Lower lobe of right lung (tissue), 2 donors: ENCODE measurements at regions not wholly inside any gene's neighbourhood (a gene's known extent, or its start where the extent isn't known, plus 50 kb on each side); places are given as distances from the start of the nearest gene placed in this dataset.

ENCODE experiments used
- ATAC-seq, 2 donors: fragments of 200-7000 bp; cut with Tn5 transposase; one replicate each; pipeline ENCODE4 v1.9.1; 2020 to 2022; ENCODE audit warnings: mild to moderate bottlenecking in 2 of 2, moderate library complexity in 2 of 2
- DNase-seq: peaks from one replicate; pipeline ENCODE4 v3.0.0-alpha.2; 2020
- H3K27ac ChIP-seq: fragments of 200-600 bp; one replicate; pipeline ENCODE4 v1.8.0; 2022
- H3K27me3 ChIP-seq: fragments of 200-600 bp; one replicate; pipeline ENCODE4 v1.8.0; 2022; ENCODE audit warnings: low read depth
- H3K36me3 ChIP-seq: fragments of 200-600 bp; one replicate; pipeline ENCODE4 v1.8.0; 2022; ENCODE audit warnings: mild to moderate bottlenecking
- H3K4me1 ChIP-seq: fragments of 200-600 bp; one replicate; pipeline ENCODE4 v1.8.0; 2022
- H3K4me3 ChIP-seq: fragments of 200-600 bp; one replicate; pipeline ENCODE4 v1.8.0; 2022; ENCODE audit warnings: mild to moderate bottlenecking
- H3K9me3 ChIP-seq: fragments of 200-600 bp; one replicate; pipeline ENCODE4 v1.8.0; 2022
- intact Hi-C: fragments of 100-400 bp; cut with DNase I; formaldehyde crosslinking; loops from one replicate; pipeline ENCODE4 v1.11.0; 2022
- TF ChIP-seq, protein P1 (sequence below): fragments of 200-600 bp; IDR thresholded peaks from one replicate; pipeline ENCODE4 v1.8.0; 2022; ENCODE audit warnings: antibody characterized with exemption, mild to moderate bottlenecking
- donor health status: DM: no; HTN: yes; CAD: no; lungs with severe emphysema.

DNA sequence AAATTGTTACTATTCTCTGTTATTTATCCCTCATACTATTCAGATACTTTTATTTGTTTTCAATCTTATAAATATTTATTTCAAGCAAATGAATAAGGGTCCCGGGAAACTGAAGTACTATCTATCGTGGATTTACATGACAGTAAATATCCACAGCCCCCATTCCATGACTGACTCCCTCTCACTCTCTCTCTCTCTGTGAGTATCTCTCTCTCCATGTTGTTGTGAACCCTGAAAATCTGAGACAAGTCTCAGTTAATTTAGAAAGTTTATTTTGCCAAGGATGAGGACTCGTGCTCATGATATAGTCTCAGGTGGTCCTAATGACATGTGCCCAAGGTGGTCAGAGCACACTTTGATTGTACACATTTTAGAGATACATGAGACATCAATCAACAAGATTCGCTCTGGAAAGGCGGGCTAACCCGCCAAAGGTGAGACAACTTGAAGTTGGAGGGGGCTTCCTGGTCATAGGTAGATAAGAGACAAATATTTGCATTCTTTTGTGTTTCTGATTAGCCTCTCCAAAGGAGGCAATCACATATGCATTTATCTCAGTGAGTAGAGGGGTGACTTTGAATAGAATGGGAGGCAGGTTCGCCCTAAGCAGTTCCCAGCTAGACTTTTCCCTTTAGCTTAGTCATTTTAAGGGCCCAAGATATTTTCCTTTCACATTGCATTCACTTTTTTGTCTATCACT, 986.4 kb downstream of the NLGN4X start:
- Histone ChIP-seq H3K4me3 (no peak overlapping the region), H3K36me3 (no peaks in the 10 kb centered on the region), H3K27ac (no peak overlapping the region), H3K9me3 (no peaks in the 10 kb centered on the region), H3K27me3 (no peaks in the 10 kb centered on the region), H3K4me1 (no peaks in the 10 kb centered on the region)
- DNase-seq (no peak), ATAC-seq (no peak)
- TF ChIP-seq, protein P1, sequence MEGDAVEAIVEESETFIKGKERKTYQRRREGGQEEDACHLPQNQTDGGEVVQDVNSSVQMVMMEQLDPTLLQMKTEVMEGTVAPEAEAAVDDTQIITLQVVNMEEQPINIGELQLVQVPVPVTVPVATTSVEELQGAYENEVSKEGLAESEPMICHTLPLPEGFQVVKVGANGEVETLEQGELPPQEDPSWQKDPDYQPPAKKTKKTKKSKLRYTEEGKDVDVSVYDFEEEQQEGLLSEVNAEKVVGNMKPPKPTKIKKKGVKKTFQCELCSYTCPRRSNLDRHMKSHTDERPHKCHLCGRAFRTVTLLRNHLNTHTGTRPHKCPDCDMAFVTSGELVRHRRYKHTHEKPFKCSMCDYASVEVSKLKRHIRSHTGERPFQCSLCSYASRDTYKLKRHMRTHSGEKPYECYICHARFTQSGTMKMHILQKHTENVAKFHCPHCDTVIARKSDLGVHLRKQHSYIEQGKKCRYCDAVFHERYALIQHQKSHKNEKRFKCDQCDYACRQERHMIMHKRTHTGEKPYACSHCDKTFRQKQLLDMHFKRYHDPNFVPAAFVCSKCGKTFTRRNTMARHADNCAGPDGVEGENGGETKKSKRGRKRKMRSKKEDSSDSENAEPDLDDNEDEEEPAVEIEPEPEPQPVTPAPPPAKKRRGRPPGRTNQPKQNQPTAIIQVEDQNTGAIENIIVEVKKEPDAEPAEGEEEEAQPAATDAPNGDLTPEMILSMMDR, result no peak
- intact Hi-C loops, result no loop called here

DNA sequence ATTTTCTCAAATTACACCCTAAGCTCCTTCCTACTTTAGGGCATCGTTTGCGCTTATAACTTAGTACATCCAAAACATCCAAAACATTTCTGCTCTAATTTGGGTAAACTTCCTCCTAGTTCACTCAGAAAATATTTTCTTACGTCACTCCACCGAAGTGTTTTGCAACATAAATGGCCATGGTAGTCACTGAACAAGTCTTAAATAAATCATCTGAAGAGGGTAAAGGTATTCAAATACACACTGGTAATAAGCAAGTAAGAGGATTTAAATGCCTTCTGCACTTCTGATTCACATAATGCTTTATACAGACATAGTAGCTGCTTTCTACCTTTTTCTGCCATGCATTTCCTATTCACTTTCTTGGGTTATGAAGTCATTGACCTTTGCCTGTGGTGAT, 991.9 kb downstream of the NLGN4X start:
- peak in 1 of 2 donors; percentile 83 for ATAC-seq
- no peak overlapping the region for H3K27ac ChIP-seq
- H3K9me3 ChIP-seq, result no peaks in the 10 kb centered on the region
- DNase-seq, result no peak
- H3K36me3 ChIP-seq, result no peaks in the 10 kb centered on the region
- no peaks in the 10 kb centered on the region for H3K27me3 ChIP-seq
- intact Hi-C loops, result no loop called here
- no peak overlapping the region for H3K4me3 ChIP-seq
- TF ChIP-seq, protein P1, result no peak
- no peaks in the 10 kb centered on the region for H3K4me1 ChIP-seq

DNA sequence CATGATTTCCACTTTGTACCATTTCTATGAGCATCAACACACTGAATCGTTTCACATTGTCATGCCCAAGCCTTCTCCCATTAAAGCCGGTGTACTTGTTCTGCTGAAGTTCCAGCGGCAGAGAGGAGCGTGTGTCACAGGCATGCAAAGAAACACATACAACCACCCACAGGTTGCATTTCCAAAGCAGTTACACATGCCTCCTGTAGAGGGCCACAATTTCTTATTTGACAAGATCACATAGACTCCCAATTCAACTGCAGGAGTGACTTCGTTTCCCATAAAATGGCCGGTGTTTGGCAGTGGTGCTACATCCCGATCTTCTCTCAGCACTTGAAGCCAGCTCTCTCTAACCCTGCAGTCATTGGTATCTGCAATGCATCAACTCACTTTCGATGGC, 992.6 kb downstream of the NLGN4X start:
- Histone ChIP-seq H3K27ac (no peak overlapping the region), H3K27me3 (no peaks in the 10 kb centered on the region), H3K4me1 (no peaks in the 10 kb centered on the region), H3K9me3 (no peaks in the 10 kb centered on the region), H3K36me3 (no peaks in the 10 kb centered on the region), H3K4me3 (no peak overlapping the region)
- no peak for DNase-seq
- peak; percentile 49 to 75 for ATAC-seq
- TF ChIP-seq, protein P1, result peak; percentile 21
- intact Hi-C loops, result no loop called here

DNA sequence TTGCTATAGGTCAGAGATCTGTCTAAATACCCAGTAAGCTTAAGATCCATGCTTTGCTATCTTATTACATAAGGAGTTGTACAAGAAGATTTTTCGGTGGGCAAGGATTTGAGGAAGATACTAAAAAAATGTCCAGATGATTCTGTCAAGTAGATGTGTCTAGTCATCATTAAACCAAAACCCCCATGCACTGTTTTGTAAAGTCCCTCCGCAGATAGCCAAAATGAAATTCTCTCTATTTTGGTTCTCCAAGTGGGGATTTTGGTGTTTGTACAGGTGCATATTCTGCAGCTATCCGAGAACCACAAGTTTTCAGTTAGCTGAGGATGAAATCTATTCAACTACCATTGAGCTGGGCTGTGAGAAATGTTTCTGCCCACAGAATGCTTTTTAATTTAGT, 994.8 kb downstream of the NLGN4X start:
- DNase-seq (no peak), ATAC-seq (no peak)
- Histone ChIP-seq H3K4me3 (no peak overlapping the region), H3K9me3 (no peaks in the 10 kb centered on the region), H3K36me3 (no peaks in the 10 kb centered on the region), H3K27me3 (no peaks in the 10 kb centered on the region), H3K4me1 (no peaks in the 10 kb centered on the region), H3K27ac (no peak overlapping the region)
- intact Hi-C loops, result no loop called here
- TF ChIP-seq, protein P1, result no peak

DNA sequence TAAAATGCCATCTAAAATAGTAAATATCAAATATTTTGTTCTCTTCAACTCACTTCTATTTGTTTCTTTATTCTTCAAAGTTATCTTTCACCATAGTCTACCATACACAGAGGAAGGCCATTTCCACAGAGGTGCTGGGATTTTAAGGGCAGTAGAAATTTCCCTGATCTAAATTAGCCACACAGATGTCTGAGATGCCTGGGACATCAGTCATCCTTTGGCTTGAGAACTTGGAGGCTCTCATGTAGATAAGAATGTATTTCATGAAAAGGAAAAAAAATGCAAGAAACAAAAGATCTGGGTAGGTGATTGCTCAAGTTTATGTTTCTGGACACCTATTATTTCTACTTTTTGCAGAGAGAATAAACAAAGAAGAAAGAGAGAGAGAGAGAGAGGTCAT, 1008.2 kb downstream of the NLGN4X start:
- Histone ChIP-seq H3K36me3 (no peaks in the 10 kb centered on the region), H3K4me3 (no peak overlapping the region), H3K9me3 (no peaks in the 10 kb centered on the region), H3K4me1 (no peaks in the 10 kb centered on the region), H3K27ac (no peak overlapping the region), H3K27me3 (no peaks in the 10 kb centered on the region)
- TF ChIP-seq, protein P1, result no peak
- intact Hi-C loops, result no loop called here
- DNase-seq, result no peak
- ATAC-seq, result no peak
